ENCODE measurements at regions not wholly inside any gene's neighbourhood (a gene's known extent, or its start where the extent isn't known, plus 50 kb on each side); places are given as distances from the start of the nearest gene placed in this dataset.

GRCh38 chr2:36173760-36174404 lies 181.7 kb upstream of the CRIM1 start:
- TF ChIP-seq CTCF (IDR thresholded peaks at IDR 0.05; ENCODE audit: low read depth, low read length) (no peak), MAX (IDR thresholded peaks at IDR 0.05; ENCODE audit: low read depth, low read length) (no peak)
